ENCODE measurements at regions not wholly inside any gene's neighbourhood (a gene's known extent, or its start where the extent isn't known, plus 50 kb on each side); places are given as distances from the start of the nearest gene placed in this dataset.

GRCh38 chr1:219476716-219477115, 136.2 kb downstream of the ZC3H11B start:
- no peak for DNase-seq (ENCODE audit: low read depth, low spot score)

GRCh38 chr1:219476116-219476515, 136.8 kb downstream of the ZC3H11B start:
- DNase-seq (ENCODE audit: low read depth, low spot score) = no peak

GRCh38 chr1:219472596-219472995, 140.3 kb downstream of the ZC3H11B start:
- no peak for DNase-seq (ENCODE audit: low read depth, low spot score)

- DNase-seq (ENCODE audit: low read depth, low spot score) = no peak
Observed at GRCh38 chr1:219467524-219467923, 145.4 kb downstream of the ZC3H11B start.

- no peak for DNase-seq (ENCODE audit: low read depth, low spot score)
Observed at GRCh38 chr1:219466766-219467165, 146.1 kb downstream of the ZC3H11B start.

- DNase-seq (ENCODE audit: low read depth, low spot score) = no peak
Observed at GRCh38 chr1:219465212-219466093, 147.5 kb downstream of the ZC3H11B start.

- no peak for DNase-seq (ENCODE audit: low read depth, low spot score)
Observed at GRCh38 chr1:219463636-219464035, 149.3 kb downstream of the ZC3H11B start.

- DNase-seq (ENCODE audit: low read depth, low spot score) = no peak
Observed at GRCh38 chr1:219461981-219462400, 150.9 kb downstream of the ZC3H11B start.

GRCh38 chr1:219460896-219461815, 151.7 kb downstream of the ZC3H11B start:
- no peak for DNase-seq (ENCODE audit: low read depth, low spot score)

GRCh38 chr1:219460081-219460895, 152.6 kb downstream of the ZC3H11B start:
- DNase-seq (ENCODE audit: low read depth, low spot score) = no peak

- DNase-seq (ENCODE audit: low read depth, low spot score) = no peak
Observed at GRCh38 chr1:219459351-219460080, 153.4 kb downstream of the ZC3H11B start.

GRCh38 chr1:219446288-219446687, 166.6 kb downstream of the ZC3H11B start:
- no peak for DNase-seq (ENCODE audit: low read depth, low spot score)

GRCh38 chr1:219445864-219446263, 167.0 kb downstream of the ZC3H11B start:
- DNase-seq (ENCODE audit: low read depth, low spot score) = no peak

- no peak for DNase-seq (ENCODE audit: low read depth, low spot score)
Observed at GRCh38 chr1:219444474-219444873, 168.4 kb downstream of the ZC3H11B start.

GRCh38 chr1:219443763-219444162, 169.1 kb downstream of the ZC3H11B start:
- DNase-seq (ENCODE audit: low read depth, low spot score) = no peak

GRCh38 chr1:219442611-219443061, 170.3 kb downstream of the ZC3H11B start:
- DNase-seq (ENCODE audit: low read depth, low spot score) = no peak

- DNase-seq (ENCODE audit: low read depth, low spot score) = no peak
Observed at GRCh38 chr1:219441884-219442283, 171.0 kb downstream of the ZC3H11B start.

GRCh38 chr1:219439376-219439775, 173.5 kb downstream of the ZC3H11B start:
- DNase-seq (ENCODE audit: low read depth, low spot score) = no peak

- no peak for DNase-seq (ENCODE audit: low read depth, low spot score)
Observed at GRCh38 chr1:219438386-219438785, 174.5 kb downstream of the ZC3H11B start.

- no peak for DNase-seq (ENCODE audit: low read depth, low spot score)
Observed at GRCh38 chr1:219434923-219435297, 178.0 kb downstream of the ZC3H11B start.
